Fibroblast of pulmonary artery (primary cell): ENCODE measurements at regions not wholly inside any gene's neighbourhood (a gene's known extent, or its start where the extent isn't known, plus 50 kb on each side); places are given as distances from the start of the nearest gene placed in this dataset.
"Not testable (repeated sequence)": the region's sequence is repeated elsewhere in the genome, so short reads cannot be mapped to it uniquely, and the experiment has no call there.

Source experiments
- DNase-seq: peaks from one replicate; pipeline ENCODE4 v3.0.0-alpha.2; 2010; ENCODE audit warnings: low read depth
- H3K4me3 ChIP-seq: replicated peaks from 2 replicates; pipeline ENCODE4 v1.5.1; 2011; ENCODE audit warnings: low read depth, mild to moderate bottlenecking, control low read depth, low read length, moderate library complexity
- TF ChIP-seq, protein P1 (sequence below): IDR thresholded peaks from 2 replicates; pipeline ENCODE4 v1.5.1; 2011; ENCODE audit warnings: mild to moderate bottlenecking, control low read depth, low read length, inconsistent platforms; ENCODE audit errors: missing control alignments

DNA sequence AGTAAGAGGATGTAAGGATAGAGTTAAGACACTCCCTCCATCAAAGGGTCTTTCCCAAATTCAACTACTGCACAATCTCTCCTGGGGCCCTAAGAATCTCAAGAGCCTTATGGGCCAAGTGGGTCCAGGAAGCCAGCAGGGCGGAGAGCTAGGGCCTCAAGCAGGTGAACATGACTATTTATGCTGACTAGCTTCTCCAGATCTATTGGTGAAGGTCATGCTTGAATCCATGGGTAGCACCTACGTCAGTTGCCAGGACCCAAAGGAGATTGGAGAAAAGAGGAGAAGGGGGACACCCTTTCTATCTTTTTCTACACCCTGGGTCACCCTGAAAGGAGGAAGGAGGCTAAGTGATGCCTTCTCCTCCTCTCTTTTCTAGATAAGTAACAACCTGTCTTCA lies 534.2 kb upstream of the MIS18BP1 start:
- no peak for DNase-seq
- H3K4me3 ChIP-seq: no peak overlapping the region
- TF ChIP-seq, protein P1, sequence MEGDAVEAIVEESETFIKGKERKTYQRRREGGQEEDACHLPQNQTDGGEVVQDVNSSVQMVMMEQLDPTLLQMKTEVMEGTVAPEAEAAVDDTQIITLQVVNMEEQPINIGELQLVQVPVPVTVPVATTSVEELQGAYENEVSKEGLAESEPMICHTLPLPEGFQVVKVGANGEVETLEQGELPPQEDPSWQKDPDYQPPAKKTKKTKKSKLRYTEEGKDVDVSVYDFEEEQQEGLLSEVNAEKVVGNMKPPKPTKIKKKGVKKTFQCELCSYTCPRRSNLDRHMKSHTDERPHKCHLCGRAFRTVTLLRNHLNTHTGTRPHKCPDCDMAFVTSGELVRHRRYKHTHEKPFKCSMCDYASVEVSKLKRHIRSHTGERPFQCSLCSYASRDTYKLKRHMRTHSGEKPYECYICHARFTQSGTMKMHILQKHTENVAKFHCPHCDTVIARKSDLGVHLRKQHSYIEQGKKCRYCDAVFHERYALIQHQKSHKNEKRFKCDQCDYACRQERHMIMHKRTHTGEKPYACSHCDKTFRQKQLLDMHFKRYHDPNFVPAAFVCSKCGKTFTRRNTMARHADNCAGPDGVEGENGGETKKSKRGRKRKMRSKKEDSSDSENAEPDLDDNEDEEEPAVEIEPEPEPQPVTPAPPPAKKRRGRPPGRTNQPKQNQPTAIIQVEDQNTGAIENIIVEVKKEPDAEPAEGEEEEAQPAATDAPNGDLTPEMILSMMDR: no peak

GRCh38 chr14:45786266-45786665 lies 533.3 kb upstream of the MIS18BP1 start:
- TF ChIP-seq, protein P1: no peak
- no peak for DNase-seq
- no peak overlapping the region for H3K4me3 ChIP-seq

- TF ChIP-seq, protein P1: no peak
- no peak for DNase-seq
- H3K4me3 ChIP-seq: no peak overlapping the region
These were observed 532.2 kb upstream of the MIS18BP1 start for GRCh38 chr14:45785240-45785639.

DNA sequence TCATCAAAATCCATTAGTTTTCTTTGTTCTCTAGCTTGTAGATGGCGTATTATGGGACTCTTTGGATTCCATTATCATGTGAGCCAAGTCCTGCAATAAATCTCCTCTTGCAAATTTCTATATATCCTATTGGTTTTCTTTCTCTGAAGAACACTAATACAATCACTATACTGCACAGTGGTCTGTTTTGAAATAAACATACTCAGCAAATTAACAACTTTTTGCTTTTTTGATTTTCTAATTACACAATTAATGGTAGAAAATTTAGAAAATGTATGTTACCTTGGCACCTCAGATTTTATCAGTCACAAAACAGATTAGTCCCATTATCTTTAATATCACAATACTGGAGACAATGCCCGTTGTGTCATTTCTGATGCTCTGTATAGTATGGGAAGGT lies 513.2 kb upstream of the MIS18BP1 start:
- H3K4me3 ChIP-seq: no peak overlapping the region
- no peak for DNase-seq
- TF ChIP-seq, protein P1: no peak

DNA sequence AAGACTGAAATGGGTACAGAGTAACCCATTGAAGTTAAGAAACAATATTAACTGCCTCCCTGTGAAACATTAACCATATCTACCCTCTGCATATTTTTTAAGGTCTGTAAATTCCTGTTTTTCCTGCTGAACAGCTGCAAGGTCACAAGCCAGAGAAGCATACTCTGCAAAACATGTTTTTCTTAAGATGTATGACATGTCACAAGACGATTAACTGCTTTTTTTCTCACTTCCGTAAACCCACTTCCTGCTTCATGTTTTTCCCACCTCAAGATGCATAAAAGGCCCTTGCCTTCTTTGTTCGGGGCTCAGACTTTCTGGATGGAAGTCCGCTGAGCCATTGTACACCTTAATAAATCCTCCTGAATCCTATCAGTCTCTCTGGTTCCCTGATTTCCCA lies 504.7 kb upstream of the MIS18BP1 start:
- TF ChIP-seq, protein P1: no peak
- DNase-seq: no peak
- no peak overlapping the region for H3K4me3 ChIP-seq

GRCh38 chr14:45756412-45756811 lies 503.4 kb upstream of the MIS18BP1 start:
- not testable (repeated sequence) for DNase-seq, H3K4me3 ChIP-seq

DNA sequence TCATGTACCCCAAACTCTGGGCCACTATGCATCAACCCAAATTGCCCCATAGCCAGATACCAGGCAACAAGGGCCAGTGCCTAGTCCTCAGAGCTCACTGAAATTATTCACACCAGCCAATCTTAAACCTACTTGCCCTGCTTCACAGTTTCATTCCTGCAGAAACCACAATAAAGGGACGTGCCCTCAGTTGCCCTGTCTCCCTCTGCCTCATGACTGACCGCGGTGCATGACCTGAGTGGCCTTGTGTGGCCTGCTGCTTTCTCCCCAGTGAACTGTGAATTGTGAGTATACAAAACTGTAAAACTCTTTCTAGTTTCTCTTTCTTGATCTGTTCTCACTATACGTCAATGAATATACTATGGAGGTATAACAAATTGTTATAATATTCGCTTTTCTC lies 490.9 kb upstream of the MIS18BP1 start:
- no peak for DNase-seq
- TF ChIP-seq, protein P1: no peak
- no peak overlapping the region for H3K4me3 ChIP-seq

GRCh38 chr14:45742187-45742586 lies 489.2 kb upstream of the MIS18BP1 start:
- H3K4me3 ChIP-seq: no peak overlapping the region
- DNase-seq: no peak
- TF ChIP-seq, protein P1: no peak
